ENCODE measurements at regions not wholly inside any gene's neighbourhood (a gene's known extent, or its start where the extent isn't known, plus 50 kb on each side); places are given as distances from the start of the nearest gene placed in this dataset.

GRCh38 chr1:58006421-58007046, 540.0 kb downstream of the OMA1 start:
- no peak for DNase-seq (ENCODE audit: extremely low spot score in 2 of 2)
- H3K27ac ChIP-seq: no peak overlapping the region
- H3K4me1 ChIP-seq: no peaks in the 10 kb centered on the region
- H3K9me3 ChIP-seq: no peaks in the 10 kb centered on the region
- intact Hi-C loops (cut with DNase I): no loop called here
- no peak for TF ChIP-seq POLR2A (IDR thresholded peaks at IDR 0.05)
- no peak for TF ChIP-seq POLR2AphosphoS5 (IDR thresholded peaks at IDR 0.05; ENCODE audit: insufficient read depth in 1 of 2, low read depth in 1 of 2)
- TF ChIP-seq CTCF (IDR thresholded peaks at IDR 0.05): no peak
- H3K36me3 ChIP-seq: no peaks in the 10 kb centered on the region
- no peaks in the 10 kb centered on the region for H3K27me3 ChIP-seq
- no peak overlapping the region for H3K4me3 ChIP-seq

- Histone ChIP-seq H3K36me3 (no peaks in the 10 kb centered on the region), H3K4me3 (no peak overlapping the region), H3K27ac (no peak overlapping the region), H3K9me3 (no peaks in the 10 kb centered on the region), H3K4me1 (no peaks in the 10 kb centered on the region), H3K27me3 (no peaks in the 10 kb centered on the region)
- intact Hi-C loops (cut with DNase I): no loop called here
- no peak for TF ChIP-seq POLR2AphosphoS5 (IDR thresholded peaks at IDR 0.05; ENCODE audit: insufficient read depth in 1 of 2, low read depth in 1 of 2)
- no peak for TF ChIP-seq CTCF (IDR thresholded peaks at IDR 0.05)
- no peak for TF ChIP-seq POLR2A (IDR thresholded peaks at IDR 0.05)
- no peak for DNase-seq (ENCODE audit: extremely low spot score in 2 of 2)
Observed at GRCh38 chr1:58005212-58005611, 541.3 kb downstream of the OMA1 start.

- Histone ChIP-seq H3K4me3 (no peak overlapping the region), H3K27me3 (no peaks in the 10 kb centered on the region), H3K27ac (no peak overlapping the region), H3K9me3 (no peaks in the 10 kb centered on the region), H3K4me1 (no peaks in the 10 kb centered on the region), H3K36me3 (no peaks in the 10 kb centered on the region)
- TF ChIP-seq CTCF (IDR thresholded peaks at IDR 0.05) (no peak), POLR2A (IDR thresholded peaks at IDR 0.05) (no peak), POLR2AphosphoS5 (IDR thresholded peaks at IDR 0.05; ENCODE audit: insufficient read depth in 1 of 2, low read depth in 1 of 2) (no peak)
- DNase-seq (ENCODE audit: extremely low spot score in 2 of 2): no peak
- intact Hi-C loops (cut with DNase I): no loop called here
Observed at GRCh38 chr1:58003988-58004387, 542.5 kb downstream of the OMA1 start.

GRCh38 chr1:58003059-58003458, 543.5 kb downstream of the OMA1 start:
- intact Hi-C loops (cut with DNase I): no loop called here
- TF ChIP-seq POLR2A (IDR thresholded peaks at IDR 0.05) (no peak), POLR2AphosphoS5 (IDR thresholded peaks at IDR 0.05; ENCODE audit: insufficient read depth in 1 of 2, low read depth in 1 of 2) (no peak), CTCF (IDR thresholded peaks at IDR 0.05) (no peak)

DNA sequence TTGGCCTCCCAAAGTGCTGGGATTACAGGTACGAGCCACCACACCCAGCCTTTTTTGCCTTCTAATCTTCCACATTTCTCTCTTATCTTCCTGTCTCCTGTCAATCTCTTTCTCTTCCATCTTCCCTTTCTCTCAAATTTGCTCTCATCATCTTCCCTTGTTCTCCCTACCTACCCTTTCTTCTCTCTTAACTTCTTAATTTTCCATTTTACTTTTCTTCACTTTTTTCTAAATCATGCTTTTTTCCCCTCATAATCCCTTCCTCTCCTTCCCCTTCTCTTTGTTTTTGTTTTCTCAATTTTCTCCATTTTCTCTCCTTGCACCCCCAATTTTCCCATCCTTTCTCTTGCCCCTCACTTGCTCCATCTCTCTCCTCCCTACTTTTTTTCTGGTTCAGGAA, 545.7 kb downstream of the OMA1 start:
- no peaks in the 10 kb centered on the region for H3K4me1 ChIP-seq
- no peak for DNase-seq (ENCODE audit: extremely low spot score in 2 of 2)
- H3K9me3 ChIP-seq: no peaks in the 10 kb centered on the region
- H3K4me3 ChIP-seq: no peak overlapping the region
- no peaks in the 10 kb centered on the region for H3K27me3 ChIP-seq
- no peak overlapping the region for H3K27ac ChIP-seq
- TF ChIP-seq POLR2A (IDR thresholded peaks at IDR 0.05): no peak
- TF ChIP-seq POLR2AphosphoS5 (IDR thresholded peaks at IDR 0.05; ENCODE audit: insufficient read depth in 1 of 2, low read depth in 1 of 2): no peak
- TF ChIP-seq CTCF (IDR thresholded peaks at IDR 0.05): no peak
- intact Hi-C loops (cut with DNase I): no loop called here
- H3K36me3 ChIP-seq: no peaks in the 10 kb centered on the region

More at GRCh38 chr1:58003059-58003458, 543.5 kb downstream of the OMA1 start:
- H3K27me3 ChIP-seq: no peaks in the 10 kb centered on the region
- H3K9me3 ChIP-seq: no peaks in the 10 kb centered on the region
- no peak for DNase-seq (ENCODE audit: extremely low spot score in 2 of 2)
- H3K36me3 ChIP-seq: no peaks in the 10 kb centered on the region
- no peak overlapping the region for H3K4me3 ChIP-seq
- no peaks in the 10 kb centered on the region for H3K4me1 ChIP-seq
- no peak overlapping the region for H3K27ac ChIP-seq

Data from vagina (tissue), 2 donors.